ENCODE measurements at regions not wholly inside any gene's neighbourhood (a gene's known extent, or its start where the extent isn't known, plus 50 kb on each side); places are given as distances from the start of the nearest gene placed in this dataset.

DNA sequence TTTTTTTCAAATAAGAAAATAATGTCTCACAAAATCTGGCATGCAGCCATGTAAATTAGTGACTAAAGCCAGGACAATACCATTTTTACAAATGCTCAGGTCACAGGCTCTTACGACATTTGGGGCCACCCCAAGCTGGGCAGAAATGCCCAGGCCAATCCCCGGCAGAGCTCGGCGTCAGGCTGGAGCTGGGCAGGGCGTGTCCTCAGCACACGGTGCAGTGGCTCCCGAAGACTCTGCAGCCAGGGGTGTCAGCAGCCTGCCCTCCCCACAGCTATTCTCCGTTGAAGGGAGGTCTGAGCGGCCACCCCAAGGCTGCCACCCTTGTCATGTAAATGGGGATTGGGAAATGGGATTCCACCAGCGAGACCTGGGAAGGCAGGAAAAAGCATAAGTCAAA is 158.6 kb downstream of the DICER1 start:
- H3K4me3 ChIP-seq (replicated peaks in 1 of 2; ENCODE audit: low read depth in 2 of 2, low read length in 2 of 2): no peak overlapping the region
- DNase-seq (ENCODE audit: low read depth in 2 of 2): peak in 1 of 2 donors; percentile 23
- TF ChIP-seq, protein P1, sequence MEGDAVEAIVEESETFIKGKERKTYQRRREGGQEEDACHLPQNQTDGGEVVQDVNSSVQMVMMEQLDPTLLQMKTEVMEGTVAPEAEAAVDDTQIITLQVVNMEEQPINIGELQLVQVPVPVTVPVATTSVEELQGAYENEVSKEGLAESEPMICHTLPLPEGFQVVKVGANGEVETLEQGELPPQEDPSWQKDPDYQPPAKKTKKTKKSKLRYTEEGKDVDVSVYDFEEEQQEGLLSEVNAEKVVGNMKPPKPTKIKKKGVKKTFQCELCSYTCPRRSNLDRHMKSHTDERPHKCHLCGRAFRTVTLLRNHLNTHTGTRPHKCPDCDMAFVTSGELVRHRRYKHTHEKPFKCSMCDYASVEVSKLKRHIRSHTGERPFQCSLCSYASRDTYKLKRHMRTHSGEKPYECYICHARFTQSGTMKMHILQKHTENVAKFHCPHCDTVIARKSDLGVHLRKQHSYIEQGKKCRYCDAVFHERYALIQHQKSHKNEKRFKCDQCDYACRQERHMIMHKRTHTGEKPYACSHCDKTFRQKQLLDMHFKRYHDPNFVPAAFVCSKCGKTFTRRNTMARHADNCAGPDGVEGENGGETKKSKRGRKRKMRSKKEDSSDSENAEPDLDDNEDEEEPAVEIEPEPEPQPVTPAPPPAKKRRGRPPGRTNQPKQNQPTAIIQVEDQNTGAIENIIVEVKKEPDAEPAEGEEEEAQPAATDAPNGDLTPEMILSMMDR (IDR thresholded peaks at IDR 0.05; ENCODE audit: low read depth, low read length): no peak

DNA sequence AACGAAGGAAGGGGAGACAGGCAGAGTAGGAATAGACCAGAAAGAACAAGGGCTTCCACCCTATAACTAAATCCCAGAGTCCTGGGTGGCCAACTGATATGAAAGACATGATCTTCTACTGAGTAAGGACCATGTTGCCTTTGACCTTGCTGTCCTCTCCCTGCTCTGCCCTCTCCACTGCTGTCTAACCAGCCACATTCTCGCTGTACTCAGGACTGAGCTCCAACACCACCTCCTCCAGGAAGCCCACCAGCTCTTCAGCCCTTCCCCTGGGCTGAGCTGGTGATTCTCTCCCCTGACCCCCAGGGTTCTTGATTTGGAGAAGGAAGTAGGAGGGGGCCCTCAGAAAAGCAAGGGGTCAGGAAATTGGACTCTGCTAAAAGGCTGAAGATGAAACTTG is 159.2 kb downstream of the DICER1 start:
- no peak overlapping the region for H3K4me3 ChIP-seq (replicated peaks in 1 of 2; ENCODE audit: low read depth in 2 of 2, low read length in 2 of 2)
- DNase-seq (ENCODE audit: low read depth in 2 of 2): no peak
- TF ChIP-seq, protein P1 (IDR thresholded peaks at IDR 0.05; ENCODE audit: low read depth, low read length): no peak

DNA sequence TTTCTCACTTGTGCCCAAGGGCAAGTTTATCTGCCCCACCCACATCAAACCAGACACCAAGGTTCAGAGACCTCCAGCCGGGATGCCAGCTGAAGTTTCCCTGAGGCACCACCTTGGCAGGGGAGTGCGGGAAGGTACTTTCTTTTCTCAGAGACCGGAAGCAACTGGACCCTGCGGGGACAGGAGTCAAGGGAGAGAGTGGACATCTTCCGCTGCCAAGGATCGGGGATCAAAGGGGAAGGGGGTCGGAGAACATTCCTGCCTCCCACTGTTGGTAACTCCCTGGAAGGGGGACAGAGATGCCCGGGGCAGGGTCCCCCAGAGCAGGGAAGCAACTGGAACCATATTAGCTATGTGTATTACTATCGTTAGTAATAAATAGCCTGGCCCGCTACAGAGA is 161.8 kb downstream of the DICER1 start:
- H3K4me3 ChIP-seq (replicated peaks in 1 of 2; ENCODE audit: low read depth in 2 of 2, low read length in 2 of 2): no peak overlapping the region
- DNase-seq (ENCODE audit: low read depth in 2 of 2): no peak
- TF ChIP-seq, protein P1 (IDR thresholded peaks at IDR 0.05; ENCODE audit: low read depth, low read length): no peak

DNA sequence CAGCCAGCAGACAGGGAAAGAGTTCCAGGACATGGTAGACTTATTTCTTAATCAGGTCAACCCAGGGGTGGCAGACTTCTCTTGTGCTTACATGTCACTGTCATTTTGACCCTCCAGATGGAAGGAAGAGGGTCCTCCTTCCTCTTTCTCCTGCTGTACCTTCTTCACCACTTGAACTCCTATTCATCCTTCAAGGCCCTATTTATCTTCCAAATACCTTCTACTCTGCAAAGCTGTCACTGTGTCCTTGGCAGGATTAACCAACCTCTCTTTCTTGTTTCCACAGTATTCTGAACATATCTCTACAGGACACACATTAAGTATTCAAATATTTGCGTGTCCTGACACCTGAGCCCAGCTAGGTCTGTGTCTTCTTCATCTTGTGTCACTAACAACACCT is 163.1 kb downstream of the DICER1 start:
- TF ChIP-seq, protein P1 (IDR thresholded peaks at IDR 0.05; ENCODE audit: low read depth, low read length): no peak
- H3K4me3 ChIP-seq (replicated peaks in 1 of 2; ENCODE audit: low read depth in 2 of 2, low read length in 2 of 2): no peak overlapping the region
- DNase-seq (ENCODE audit: low read depth in 2 of 2): no peak

DNA sequence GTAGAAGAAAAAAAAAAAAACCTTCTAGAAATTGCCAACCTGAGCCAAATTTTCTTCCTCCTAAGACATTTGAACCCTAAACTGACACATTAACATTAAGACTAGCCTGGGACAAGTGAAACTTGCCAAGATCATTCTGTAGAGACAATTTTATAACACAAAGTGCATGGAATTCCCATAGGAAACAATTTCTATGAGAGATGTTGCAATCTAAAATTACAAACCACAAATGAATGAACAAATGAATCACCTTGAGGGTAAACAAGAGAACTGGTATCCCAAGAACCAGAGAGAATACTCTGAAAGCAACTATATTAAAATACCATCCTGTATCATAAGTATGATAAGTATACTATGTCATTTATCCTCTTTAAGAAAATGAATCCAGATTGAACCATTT is 165.3 kb downstream of the DICER1 start:
- H3K4me3 ChIP-seq (replicated peaks in 1 of 2; ENCODE audit: low read depth in 2 of 2, low read length in 2 of 2): no peak overlapping the region
- DNase-seq (ENCODE audit: low read depth in 2 of 2): peak in 1 of 2 donors; percentile 45
- TF ChIP-seq, protein P1 (IDR thresholded peaks at IDR 0.05; ENCODE audit: low read depth, low read length): no peak

DNA sequence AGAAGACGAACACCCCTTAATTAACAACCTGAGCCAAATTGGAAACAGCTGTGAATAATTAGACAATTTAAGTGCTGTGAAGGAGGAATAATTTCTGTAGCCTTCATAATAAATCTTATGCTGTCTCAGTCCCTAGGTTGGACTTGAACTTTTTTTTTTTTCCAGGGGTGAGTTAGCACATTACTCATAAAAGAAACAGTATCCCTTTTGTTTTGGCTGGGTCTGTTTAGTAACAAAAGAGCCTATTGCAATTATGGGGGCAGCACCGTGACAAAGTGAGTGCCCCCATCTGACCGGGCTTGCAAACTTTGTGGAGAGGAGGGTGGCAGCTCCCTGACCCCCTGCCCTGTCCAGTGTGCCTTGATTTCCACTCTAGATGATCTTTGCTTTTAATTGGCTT is 167.4 kb downstream of the DICER1 start:
- no peak for DNase-seq (ENCODE audit: low read depth in 2 of 2)
- TF ChIP-seq, protein P1 (IDR thresholded peaks at IDR 0.05; ENCODE audit: low read depth, low read length): no peak
- H3K4me3 ChIP-seq (replicated peaks in 1 of 2; ENCODE audit: low read depth in 2 of 2, low read length in 2 of 2): no peak overlapping the region

DNA sequence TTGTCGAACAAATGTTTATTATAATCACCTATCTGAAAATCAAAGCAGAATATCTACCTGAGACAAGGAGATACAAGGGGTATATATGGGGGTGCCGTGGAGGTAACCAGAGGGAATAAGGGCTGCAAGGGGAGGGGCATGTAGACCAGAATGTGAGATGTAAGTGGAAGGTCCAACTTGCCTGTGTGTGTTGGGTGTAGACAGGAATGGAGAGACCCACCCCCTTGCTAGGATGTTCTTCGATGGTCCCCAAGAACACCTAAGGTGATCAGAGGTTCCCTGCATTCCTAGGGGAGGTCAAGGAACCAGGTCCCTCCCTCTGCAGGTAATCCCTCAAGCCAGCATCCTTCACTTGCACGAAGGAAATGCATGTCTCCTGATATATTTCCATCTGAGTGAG is 167.9 kb downstream of the DICER1 start:
- TF ChIP-seq, protein P1 (IDR thresholded peaks at IDR 0.05; ENCODE audit: low read depth, low read length): no peak
- no peak overlapping the region for H3K4me3 ChIP-seq (replicated peaks in 1 of 2; ENCODE audit: low read depth in 2 of 2, low read length in 2 of 2)
- no peak for DNase-seq (ENCODE audit: low read depth in 2 of 2)
